ENCODE measurements at regions not wholly inside any gene's neighbourhood (a gene's known extent, or its start where the extent isn't known, plus 50 kb on each side); places are given as distances from the start of the nearest gene placed in this dataset.

GRCh38 chr15:87763837-87764236 is 492.7 kb downstream of the NTRK3 start:
- no peak for DNase-seq (ENCODE audit: low read depth)
- TF ChIP-seq CTCF (IDR thresholded peaks at IDR 0.05; ENCODE audit: control insufficient read depth, extremely low read depth, insufficient read depth), result no peak

GRCh38 chr15:87761736-87762509 is 494.6 kb downstream of the NTRK3 start:
- no peak for TF ChIP-seq CTCF (IDR thresholded peaks at IDR 0.05; ENCODE audit: control insufficient read depth, extremely low read depth, insufficient read depth)
- H3K4me3 ChIP-seq (ENCODE audit: low read depth, low read length), result no peak overlapping the region
- DNase-seq (ENCODE audit: low read depth), result no peak

More at GRCh38 chr15:87763837-87764236, 492.7 kb downstream of the NTRK3 start:
- H3K4me3 ChIP-seq (ENCODE audit: low read depth, low read length), result no peak overlapping the region

- DNase-seq (ENCODE audit: low read depth), result no peak
- H3K4me3 ChIP-seq (ENCODE audit: low read depth, low read length), result no peak overlapping the region
- TF ChIP-seq CTCF (IDR thresholded peaks at IDR 0.05; ENCODE audit: control insufficient read depth, extremely low read depth, insufficient read depth), result no peak
These were observed 495.8 kb downstream of the NTRK3 start for GRCh38 chr15:87760547-87761314.

GRCh38 chr15:87758794-87759418 is 497.6 kb downstream of the NTRK3 start:
- no peak for DNase-seq (ENCODE audit: low read depth)
- TF ChIP-seq CTCF (IDR thresholded peaks at IDR 0.05; ENCODE audit: control insufficient read depth, extremely low read depth, insufficient read depth), result no peak
- no peak overlapping the region for H3K4me3 ChIP-seq (ENCODE audit: low read depth, low read length)

GRCh38 chr15:87757084-87757483 is 499.5 kb downstream of the NTRK3 start:
- no peak for TF ChIP-seq CTCF (IDR thresholded peaks at IDR 0.05; ENCODE audit: control insufficient read depth, extremely low read depth, insufficient read depth)
- no peak overlapping the region for H3K4me3 ChIP-seq (ENCODE audit: low read depth, low read length)
- no peak for DNase-seq (ENCODE audit: low read depth)

GRCh38 chr15:87756072-87756471 is 500.5 kb downstream of the NTRK3 start:
- H3K4me3 ChIP-seq (ENCODE audit: low read depth, low read length), result no peak overlapping the region
- no peak for DNase-seq (ENCODE audit: low read depth)
- no peak for TF ChIP-seq CTCF (IDR thresholded peaks at IDR 0.05; ENCODE audit: control insufficient read depth, extremely low read depth, insufficient read depth)
